Fibroblast of skin of scalp (primary cell): ENCODE measurements at regions not wholly inside any gene's neighbourhood (a gene's known extent, or its start where the extent isn't known, plus 50 kb on each side); places are given as distances from the start of the nearest gene placed in this dataset.

ENCODE experiments used
- DNase-seq: peaks from one replicate; pipeline ENCODE4 v3.0.0-alpha.2; 2013

- no peak for DNase-seq
These were observed 292.4 kb downstream of the THBS2 start for GRCh38 chr6:168961264-168961656.

GRCh38 chr6:168960551-168961263 lies 292.9 kb downstream of the THBS2 start:
- no peak for DNase-seq

- no peak for DNase-seq
These were observed 293.9 kb downstream of the THBS2 start for GRCh38 chr6:168959696-168960095.

- peak; percentile 91 for DNase-seq
These were observed 296.5 kb downstream of the THBS2 start for GRCh38 chr6:168956884-168957730.

GRCh38 chr6:168956141-168956838 lies 297.4 kb downstream of the THBS2 start:
- peak; percentile 53 for DNase-seq

- no peak for DNase-seq
These were observed 300.2 kb downstream of the THBS2 start for GRCh38 chr6:168953461-168953860.

- no peak for DNase-seq
These were observed 302.4 kb downstream of the THBS2 start for GRCh38 chr6:168951217-168951616.

GRCh38 chr6:168950858-168951214 lies 302.8 kb downstream of the THBS2 start:
- no peak for DNase-seq

- peak; percentile 53 for DNase-seq
These were observed 303.4 kb downstream of the THBS2 start for GRCh38 chr6:168949981-168950857.

GRCh38 chr6:168948990-168949531 lies 304.6 kb downstream of the THBS2 start:
- no peak for DNase-seq

GRCh38 chr6:168948002-168948401 lies 305.6 kb downstream of the THBS2 start:
- DNase-seq: no peak

GRCh38 chr6:168943231-168943905 lies 310.3 kb downstream of the THBS2 start:
- no peak for DNase-seq

- no peak for DNase-seq
These were observed 311.0 kb downstream of the THBS2 start for GRCh38 chr6:168942646-168943045.

- DNase-seq: no peak
These were observed 312.6 kb downstream of the THBS2 start for GRCh38 chr6:168941036-168941435.

- DNase-seq: no peak
These were observed 313.9 kb downstream of the THBS2 start for GRCh38 chr6:168939796-168940195.

- DNase-seq: no peak
These were observed 314.6 kb downstream of the THBS2 start for GRCh38 chr6:168939041-168939440.

- DNase-seq: no peak
These were observed 315.1 kb downstream of the THBS2 start for GRCh38 chr6:168938546-168938945.

- peak; percentile 41 for DNase-seq
These were observed 316.6 kb downstream of the THBS2 start for GRCh38 chr6:168937054-168937453.

GRCh38 chr6:168935628-168936010 lies 318.0 kb downstream of the THBS2 start:
- DNase-seq: no peak

- DNase-seq: no peak
These were observed 318.7 kb downstream of the THBS2 start for GRCh38 chr6:168934660-168935627.
